C4-2B (cell line): ENCODE measurements at regions not wholly inside any gene's neighbourhood (a gene's known extent, or its start where the extent isn't known, plus 50 kb on each side); places are given as distances from the start of the nearest gene placed in this dataset.

Experiments used
- H3K27ac ChIP-seq: fragments of 450-650 bp; 2 replicates; pipeline ENCODE4 v1.5.1; 2017
- CTCF ChIP-seq: fragments of 450-650 bp; conservative IDR thresholded peaks from 2 replicates; pipeline ENCODE4 v1.5.1; 2017; ENCODE audit warnings: mild to moderate bottlenecking
- ZFX ChIP-seq: fragments of 450-650 bp; IDR thresholded peaks from 2 replicates; pipeline ENCODE4 v1.6.1; 2017

- TF ChIP-seq ZFX = no peak
- TF ChIP-seq CTCF = no peak
- H3K27ac ChIP-seq = no peak overlapping the region
These were observed 195.7 kb downstream of the CENPW start for GRCh38 chr6:126535595-126535994.

GRCh38 chr6:126537061-126537816 lies 197.3 kb downstream of the CENPW start:
- TF ChIP-seq ZFX (no peak), CTCF (no peak)
- H3K27ac ChIP-seq = no peak overlapping the region

- TF ChIP-seq CTCF (no peak), ZFX (no peak)
These were observed 199.1 kb downstream of the CENPW start for GRCh38 chr6:126539022-126539421.

GRCh38 chr6:126540161-126540560 lies 200.2 kb downstream of the CENPW start:
- TF ChIP-seq CTCF (no peak), ZFX (no peak)
- no peak overlapping the region for H3K27ac ChIP-seq

More at GRCh38 chr6:126539022-126539421, 199.1 kb downstream of the CENPW start:
- H3K27ac ChIP-seq = no peak overlapping the region

- TF ChIP-seq ZFX (no peak), CTCF (no peak)
- no peak overlapping the region for H3K27ac ChIP-seq
These were observed 202.0 kb downstream of the CENPW start for GRCh38 chr6:126541806-126542491.

- no peak overlapping the region for H3K27ac ChIP-seq
- TF ChIP-seq CTCF (no peak), ZFX (no peak)
These were observed 206.7 kb downstream of the CENPW start for GRCh38 chr6:126546541-126547120.

GRCh38 chr6:126548300-126548699 lies 208.4 kb downstream of the CENPW start:
- no peak overlapping the region for H3K27ac ChIP-seq
- TF ChIP-seq CTCF = no peak
- TF ChIP-seq ZFX = no peak
